Activated CD4-positive, alpha-beta T cell treated with anti-CD3 and anti-CD28 coated beads for 48 hours (primary cell): ENCODE measurements at regions not wholly inside any gene's neighbourhood (a gene's known extent, or its start where the extent isn't known, plus 50 kb on each side); places are given as distances from the start of the nearest gene placed in this dataset.

Experiments used
- DNase-seq: peaks from one replicate; pipeline ENCODE4 v3.0.0-alpha.2; 2020

GRCh38 chr4:153034681-153035080, 98.6 kb downstream of the FHDC1 start:
- DNase-seq, result no peak

DNA sequence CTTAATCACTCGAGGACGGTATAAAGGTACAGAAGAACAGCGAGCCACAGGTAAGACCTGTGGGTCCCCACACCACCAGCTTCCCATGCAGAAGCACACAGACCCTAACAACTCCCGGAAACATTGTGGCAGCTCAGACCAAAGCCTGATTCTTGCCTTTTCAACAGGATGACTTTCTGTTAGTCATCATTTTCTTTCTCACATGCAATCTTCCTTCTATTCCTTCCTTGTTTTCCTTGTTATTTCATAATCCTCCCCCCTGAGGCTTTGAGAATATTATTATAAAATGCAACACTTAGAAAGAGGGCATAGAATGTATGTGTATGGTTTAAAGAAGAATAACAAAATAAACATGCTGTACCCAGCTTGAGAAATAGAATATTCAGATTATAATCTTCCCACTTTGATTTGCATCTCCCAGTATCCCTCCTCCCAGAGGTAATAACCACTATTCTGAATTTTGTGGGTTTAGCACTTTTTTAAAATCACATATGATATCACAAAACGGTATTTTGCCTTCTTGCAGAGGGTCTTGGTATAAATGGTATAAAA, 100.9 kb downstream of the FHDC1 start:
- DNase-seq, result no peak

DNA sequence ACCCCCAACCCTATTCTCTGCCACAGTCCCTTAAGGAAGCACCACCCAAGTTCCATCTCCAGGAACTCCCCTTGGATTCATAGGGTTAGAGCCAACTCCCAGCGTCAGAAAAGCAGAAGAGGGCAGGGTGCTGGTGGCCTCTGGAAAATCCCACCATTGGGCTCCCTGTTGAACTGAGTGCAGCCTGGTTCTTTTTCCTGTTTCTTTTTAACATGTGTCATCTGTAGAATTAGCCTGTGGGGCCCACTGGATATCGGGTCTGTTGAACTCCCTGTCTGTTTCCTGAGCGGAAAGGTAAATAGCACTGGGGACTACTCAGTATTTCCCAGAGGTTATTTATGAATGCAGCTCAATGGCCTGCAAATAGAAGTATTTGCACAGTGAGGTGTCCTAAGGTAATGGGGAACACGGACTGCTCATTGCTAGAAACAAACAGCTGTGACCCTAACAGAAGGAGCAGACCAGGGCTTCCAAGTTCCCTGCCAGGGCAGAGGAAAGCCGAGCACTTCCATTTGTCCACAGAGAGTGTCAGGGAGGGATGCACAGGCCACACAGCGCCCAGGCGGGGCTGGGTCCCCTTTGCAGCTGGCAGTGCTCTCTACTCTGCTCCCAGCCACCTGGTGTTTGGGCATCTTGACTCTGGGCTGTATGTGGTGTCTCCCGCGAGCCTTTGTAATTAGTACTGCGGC, 102.6 kb downstream of the FHDC1 start:
- DNase-seq, result no peak

DNA sequence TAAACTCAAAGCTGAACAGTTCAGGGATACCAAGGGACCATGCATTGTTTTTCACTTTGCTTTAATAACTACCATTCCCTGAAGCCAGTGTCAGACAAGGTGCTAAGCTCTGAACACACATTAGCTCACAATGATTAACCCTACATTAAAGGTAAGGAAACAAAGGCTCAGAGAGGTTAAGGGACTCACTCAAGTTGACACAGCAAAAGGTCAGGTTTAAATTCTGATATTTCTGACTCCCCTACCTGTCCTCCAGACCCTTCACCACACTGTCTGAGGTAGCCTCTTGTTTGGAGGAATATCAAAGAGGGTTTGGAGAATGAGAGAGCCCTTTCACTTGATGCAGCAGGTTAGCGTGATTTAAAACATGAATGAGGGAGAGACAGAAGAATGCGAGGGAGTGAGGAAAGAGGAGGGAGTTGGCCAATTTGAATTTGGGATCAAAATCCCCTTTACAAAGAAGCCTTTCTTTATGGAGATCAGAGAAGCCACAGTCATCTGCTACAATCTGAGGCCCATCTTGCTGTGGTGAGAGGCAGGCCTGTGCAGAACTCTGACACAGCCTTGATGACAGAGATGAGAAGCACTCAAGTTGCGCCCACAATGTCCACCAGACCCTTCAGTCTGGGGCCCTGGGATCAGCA, 103.5 kb downstream of the FHDC1 start:
- DNase-seq, result no peak

DNA sequence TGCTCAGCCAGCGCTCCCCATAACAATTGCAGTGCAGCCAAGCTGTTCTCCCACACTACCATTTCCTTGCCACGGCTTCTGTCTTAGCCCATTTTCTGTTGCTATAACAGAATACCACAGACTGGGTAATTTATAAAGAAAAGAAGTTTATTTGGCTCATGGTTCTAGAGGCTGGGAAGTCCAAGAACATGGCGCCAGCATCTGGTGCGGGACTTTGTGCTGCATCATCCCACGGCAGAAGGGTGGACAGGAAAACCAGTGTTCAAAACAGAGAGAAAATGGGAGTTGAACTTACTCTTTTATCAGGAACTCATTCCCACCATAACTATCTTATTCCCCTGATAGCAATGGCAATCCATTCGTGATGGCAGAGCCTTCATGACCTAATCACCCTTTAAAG, 104.6 kb downstream of the FHDC1 start:
- no peak for DNase-seq

GRCh38 chr4:153044036-153044435, 107.9 kb downstream of the FHDC1 start:
- DNase-seq, result no peak

DNA sequence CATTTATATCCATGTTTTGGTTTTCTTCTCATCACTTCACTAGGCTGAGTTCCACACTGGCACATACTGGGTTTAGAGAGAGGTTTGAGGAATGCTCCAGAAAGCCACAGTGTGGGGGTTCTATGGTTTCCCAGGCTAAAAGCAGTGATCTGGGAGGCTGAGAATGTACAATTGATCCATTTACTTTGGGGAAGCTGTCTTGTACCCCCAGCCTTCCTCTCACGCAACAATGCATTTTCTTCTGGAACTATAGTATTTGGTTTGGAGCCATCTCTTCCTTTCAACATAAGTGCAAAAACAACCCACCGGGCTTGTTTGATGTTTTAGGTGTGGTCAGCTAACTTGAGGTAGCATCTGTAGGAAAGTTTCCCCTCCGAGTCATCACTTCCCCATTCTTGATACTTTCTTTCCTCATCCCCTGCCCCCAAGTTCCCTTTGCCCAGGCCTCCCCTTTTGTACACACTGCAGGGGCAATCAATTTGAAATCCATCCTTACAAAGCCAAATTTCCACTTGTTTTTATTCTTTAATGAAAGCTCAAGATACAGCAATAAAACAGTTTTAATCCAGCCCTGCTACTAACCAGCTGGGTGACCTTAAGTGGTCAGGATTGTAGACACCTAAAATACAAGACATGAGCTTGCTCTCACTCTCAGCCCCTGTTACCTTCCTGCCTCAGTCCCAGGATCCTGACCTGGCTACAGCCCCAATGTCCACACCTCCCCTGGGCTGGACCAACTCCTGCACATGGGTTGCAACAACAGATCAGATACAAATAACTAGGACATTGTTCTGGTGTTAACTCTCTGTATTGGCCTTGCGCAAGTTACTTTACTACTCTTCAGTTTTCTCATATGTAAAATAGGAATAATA, 109.2 kb downstream of the FHDC1 start:
- DNase-seq, result no peak

GRCh38 chr4:153058671-153059060, 122.5 kb downstream of the FHDC1 start:
- no peak for DNase-seq

- DNase-seq, result no peak
Observed at GRCh38 chr4:153060196-153060595, 124.1 kb downstream of the FHDC1 start.

GRCh38 chr4:153061971-153062370, 125.8 kb downstream of the FHDC1 start:
- no peak for DNase-seq

DNA sequence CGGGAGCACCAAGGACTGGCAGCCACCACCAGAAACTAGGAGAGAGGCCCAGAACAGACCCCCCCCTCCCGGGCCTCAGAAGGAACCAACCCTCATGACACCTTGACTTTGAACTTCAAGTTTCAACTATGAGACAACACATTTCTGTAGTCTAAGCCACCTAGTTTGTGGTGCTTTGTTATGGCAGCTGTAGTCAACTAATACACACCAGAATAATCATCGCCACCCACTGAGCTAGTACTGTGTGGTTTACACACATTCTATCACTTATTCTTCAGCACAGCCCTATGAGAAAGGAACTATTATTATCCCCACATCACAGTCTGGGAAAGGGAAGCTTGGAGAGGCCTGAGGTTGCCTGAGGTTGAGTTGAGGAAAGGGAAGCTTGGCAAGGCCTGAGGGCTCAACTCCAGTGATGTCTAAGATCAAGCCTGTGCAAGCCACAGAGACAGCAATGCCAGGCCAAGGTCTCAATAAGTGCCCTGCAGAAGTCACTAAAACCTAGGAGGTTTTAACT, 126.6 kb downstream of the FHDC1 start:
- DNase-seq, result no peak

DNA sequence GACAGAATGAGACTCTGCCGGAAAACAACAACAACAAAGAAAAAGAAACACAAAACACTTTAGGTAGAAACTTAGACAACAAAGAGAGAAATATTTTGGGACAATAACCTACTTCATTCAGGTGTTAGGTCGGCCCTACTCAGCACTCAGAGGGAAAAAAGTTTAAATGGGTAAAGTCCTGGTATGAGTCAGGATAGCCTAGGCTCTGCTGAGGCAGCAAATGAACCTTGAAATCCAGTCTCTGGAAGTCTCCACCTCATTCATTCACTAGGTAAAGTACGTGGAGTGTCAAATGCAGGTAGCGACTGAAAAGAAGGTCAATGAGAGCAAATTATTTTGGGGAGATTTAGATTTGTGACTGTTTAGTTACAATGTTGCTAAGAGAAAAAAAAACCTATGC, 127.4 kb downstream of the FHDC1 start:
- DNase-seq, result no peak

GRCh38 chr4:153064571-153064970, 128.4 kb downstream of the FHDC1 start:
- no peak for DNase-seq

- no peak for DNase-seq
Observed at GRCh38 chr4:153065276-153065675, 129.2 kb downstream of the FHDC1 start.

DNA sequence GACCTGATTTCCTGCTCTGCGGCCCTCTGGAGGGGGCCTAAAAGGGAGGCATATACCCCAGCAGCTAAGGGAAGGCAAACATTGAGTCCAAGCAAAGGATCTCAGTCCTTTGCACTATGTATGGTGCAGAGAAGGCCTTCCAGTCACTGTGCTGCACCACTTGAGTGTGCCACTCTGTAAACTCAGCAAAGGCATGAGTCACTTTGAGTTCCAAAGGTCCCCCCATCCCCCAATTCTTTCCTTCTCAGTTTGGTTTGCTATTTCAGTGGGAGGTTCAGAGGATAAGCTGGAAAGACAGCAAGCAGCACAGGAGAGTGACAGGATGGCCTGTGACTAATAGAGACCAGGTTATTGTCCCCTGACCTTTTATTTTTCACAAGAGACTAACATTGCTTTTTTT, 131.3 kb downstream of the FHDC1 start:
- no peak for DNase-seq

DNA sequence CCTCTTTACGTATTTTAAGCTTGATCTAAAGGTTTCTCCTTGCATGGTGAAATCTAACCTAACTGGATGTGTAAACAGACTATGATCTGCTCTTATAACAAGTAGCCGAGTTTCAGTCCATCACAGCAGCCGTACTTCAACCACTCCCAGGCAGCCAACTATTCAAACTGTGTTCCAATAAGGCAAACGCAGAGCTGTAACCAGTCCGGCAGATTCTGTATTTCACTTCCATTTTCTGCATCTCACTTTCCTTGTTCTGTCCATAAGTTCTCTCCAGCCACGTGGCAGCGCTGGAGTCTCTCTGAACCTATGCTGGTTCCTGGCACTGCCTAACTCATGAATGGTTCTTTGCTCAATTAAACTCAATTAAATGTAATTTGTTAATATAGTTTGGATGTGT, 132.6 kb downstream of the FHDC1 start:
- DNase-seq, result no peak

DNA sequence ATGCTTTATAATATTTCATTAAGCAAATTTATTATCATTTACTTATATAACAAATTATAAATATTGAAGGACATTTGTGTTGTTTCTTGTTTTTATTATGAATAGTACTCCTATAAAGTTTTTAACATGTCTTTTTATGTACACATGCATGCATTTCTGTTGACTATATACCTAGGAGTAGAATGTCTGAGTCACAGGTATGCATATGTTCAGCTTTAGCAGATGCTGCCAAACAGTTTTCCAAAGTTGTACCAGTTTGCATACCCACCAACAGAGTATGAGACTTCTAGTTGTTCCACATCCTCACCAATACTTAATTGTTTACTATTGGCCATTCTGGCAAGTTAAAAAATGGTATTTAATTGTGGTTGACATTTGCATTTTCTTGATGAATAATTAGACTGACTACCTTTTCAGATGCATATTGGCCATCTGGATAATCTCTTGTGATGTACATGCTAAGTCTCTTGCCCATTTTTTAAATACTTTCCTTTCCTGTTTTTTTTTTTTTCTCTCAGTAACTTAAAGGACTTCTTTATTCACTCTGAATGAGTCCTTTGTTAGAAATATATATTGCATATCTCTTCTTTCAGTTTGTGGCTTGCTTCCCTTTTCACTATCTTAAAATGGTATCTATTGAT, 132.2 kb upstream of the TRIM2 start:
- DNase-seq, result no peak

- DNase-seq, result no peak
Observed at GRCh38 chr4:153072661-153073060, 131.6 kb upstream of the TRIM2 start.

- no peak for DNase-seq
Observed at GRCh38 chr4:153074486-153074885, 129.8 kb upstream of the TRIM2 start.

DNA sequence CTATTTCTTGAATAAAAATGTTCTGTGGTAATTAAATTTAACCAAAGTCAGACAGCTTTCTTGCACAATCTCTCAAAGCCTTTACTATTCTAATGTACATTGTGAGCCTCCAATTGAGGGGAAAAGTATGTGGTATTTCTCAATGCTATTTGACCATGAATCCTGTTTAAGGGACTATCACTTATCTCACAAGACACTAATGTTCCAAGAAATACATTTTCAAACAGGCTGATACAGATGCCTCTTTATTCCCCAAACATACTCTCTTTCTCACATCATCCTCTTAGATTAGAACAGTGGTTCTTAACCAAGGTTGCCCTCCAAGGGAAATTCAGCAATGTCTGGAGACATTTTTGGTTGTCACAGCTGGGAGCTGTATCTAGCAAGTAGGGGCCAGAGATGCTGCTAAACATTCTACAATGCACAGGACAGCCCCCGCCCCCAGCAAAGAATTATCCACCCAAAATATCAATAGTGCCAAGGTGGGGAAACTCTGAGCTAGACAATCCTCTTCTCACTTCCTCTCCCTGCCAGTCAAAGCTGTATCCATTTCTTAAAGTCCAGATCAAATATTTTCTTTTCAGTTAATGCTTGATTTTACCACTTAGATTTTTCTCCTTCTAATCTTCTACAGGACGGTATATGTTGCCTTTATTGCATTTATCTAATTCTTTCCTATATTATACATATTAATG, 129.2 kb upstream of the TRIM2 start:
- DNase-seq, result no peak

DNA sequence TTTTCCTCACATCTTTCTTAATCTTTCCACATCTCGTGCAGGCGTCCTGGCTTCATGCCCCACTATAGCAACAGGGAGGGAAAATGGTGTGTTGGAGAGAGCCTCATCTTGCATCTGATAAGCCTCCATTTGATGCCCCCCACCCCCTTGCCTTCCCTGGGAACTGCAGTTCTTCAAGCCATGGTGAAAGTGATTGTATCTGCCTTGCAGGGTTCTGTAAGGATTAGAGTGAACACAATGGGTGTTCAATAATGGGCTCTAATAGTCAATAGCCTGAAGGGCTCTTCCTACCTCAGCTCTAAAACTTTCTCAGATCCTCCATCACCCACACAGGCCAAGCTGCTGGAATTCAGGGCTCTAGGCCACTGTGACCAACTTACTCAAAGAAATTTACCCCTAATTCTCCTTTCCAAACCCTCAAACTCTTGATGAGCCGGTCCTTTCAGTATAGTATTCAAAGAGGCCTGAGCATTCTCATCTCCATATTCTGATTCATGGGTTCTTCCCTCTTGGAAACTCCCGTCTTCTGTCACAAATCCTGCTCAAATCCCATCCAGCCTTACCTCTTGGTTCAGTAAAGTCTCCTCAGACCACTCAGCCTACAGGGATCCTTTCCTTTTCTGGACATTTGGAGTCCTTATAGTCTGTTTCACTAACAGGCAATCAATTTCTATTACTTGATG, 128.3 kb upstream of the TRIM2 start:
- no peak for DNase-seq

DNA sequence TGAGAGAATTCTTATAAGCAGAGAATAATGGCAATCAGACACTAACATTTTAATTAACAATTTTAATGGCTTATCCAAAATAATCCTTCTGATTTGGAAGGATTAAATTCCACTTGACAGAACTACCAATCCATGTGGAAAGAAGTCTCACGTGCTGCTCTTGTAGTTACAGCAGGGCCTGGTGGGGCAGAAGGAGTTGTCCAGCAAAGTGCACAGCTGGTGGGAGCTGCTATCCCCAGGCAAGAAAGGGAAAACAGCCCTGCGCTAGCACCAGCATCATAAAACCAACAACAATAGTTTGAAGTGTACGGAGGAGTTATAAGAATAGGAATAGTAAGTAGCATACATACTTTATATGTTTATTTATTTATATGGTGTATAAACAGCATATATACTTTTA, 127.4 kb upstream of the TRIM2 start:
- no peak for DNase-seq
